ENCODE measurements at regions not wholly inside any gene's neighbourhood (a gene's known extent, or its start where the extent isn't known, plus 50 kb on each side); places are given as distances from the start of the nearest gene placed in this dataset.

- Histone ChIP-seq H3K9me3 (ENCODE audit: insufficient read depth, low read length) (no peaks in the 10 kb centered on the region), H3K27me3 (ENCODE audit: low read length) (no peaks in the 10 kb centered on the region), H3K4me3 (ENCODE audit: insufficient read depth, low read length, poor library complexity, severe bottlenecking) (no peak overlapping the region), H3K27ac (ENCODE audit: low read depth, low read length) (no peak overlapping the region), H4K20me1 (ENCODE audit: low read depth, low read length) (no peaks in the 10 kb centered on the region), H2AFZ (ENCODE audit: low read depth, low read length, severe bottlenecking) (no peak overlapping the region), H3K79me2 (ENCODE audit: insufficient read depth, low read length) (no peaks in the 10 kb centered on the region), H3K36me3 (ENCODE audit: low read length) (no peaks in the 10 kb centered on the region), H3F3A (ENCODE audit: insufficient read depth) (no peaks in the 10 kb centered on the region), H3K9me2 (replicated peaks; ENCODE audit: insufficient read depth, low read length) (no peaks in the 10 kb centered on the region; the same call in 1 of the 2 replicates), H3K4me2 (ENCODE audit: low read depth, low read length, poor library complexity, severe bottlenecking) (no peak overlapping the region), H3K9ac (ENCODE audit: low read length) (no peak overlapping the region)
- TF ChIP-seq EZH2phosphoT487 (conservative IDR thresholded peaks at IDR 0.05; ENCODE audit: low read length) (no peak), CTCF (IDR thresholded peaks at IDR 0.05; ENCODE audit: insufficient read depth, low read length, poor library complexity, severe bottlenecking) (no peak)
These were observed 260.6 kb downstream of the GASK1B start for GRCh38 chr4:157912212-157912611.

- Histone ChIP-seq H2AFZ (ENCODE audit: low read depth, low read length, severe bottlenecking) (no peak overlapping the region), H3K4me3 (ENCODE audit: insufficient read depth, low read length, poor library complexity, severe bottlenecking) (no peak overlapping the region), H3K9me3 (ENCODE audit: insufficient read depth, low read length) (no peaks in the 10 kb centered on the region), H3K36me3 (ENCODE audit: low read length) (no peaks in the 10 kb centered on the region), H4K20me1 (ENCODE audit: low read depth, low read length) (no peaks in the 10 kb centered on the region), H3K27ac (ENCODE audit: low read depth, low read length) (no peak overlapping the region), H3K9ac (ENCODE audit: low read length) (no peak overlapping the region), H3K79me2 (ENCODE audit: insufficient read depth, low read length) (no peaks in the 10 kb centered on the region), H3F3A (ENCODE audit: insufficient read depth) (no peaks in the 10 kb centered on the region), H3K27me3 (ENCODE audit: low read length) (no peaks in the 10 kb centered on the region), H3K9me2 (replicated peaks; ENCODE audit: insufficient read depth, low read length) (no peaks in the 10 kb centered on the region; the same call in 1 of the 2 replicates), H3K4me2 (ENCODE audit: low read depth, low read length, poor library complexity, severe bottlenecking) (no peak overlapping the region)
- TF ChIP-seq EZH2phosphoT487 (conservative IDR thresholded peaks at IDR 0.05; ENCODE audit: low read length), result no peak
- TF ChIP-seq CTCF (IDR thresholded peaks at IDR 0.05; ENCODE audit: insufficient read depth, low read length, poor library complexity, severe bottlenecking), result no peak
These were observed 261.2 kb downstream of the GASK1B start for GRCh38 chr4:157911662-157912061.

GRCh38 chr4:157908691-157909090 is 264.1 kb downstream of the GASK1B start:
- H3K9me2 ChIP-seq (replicated peaks; ENCODE audit: insufficient read depth, low read length), result no peaks in the 10 kb centered on the region; the same call in 1 of the 2 replicates
- no peak overlapping the region for H3K4me3 ChIP-seq (ENCODE audit: insufficient read depth, low read length, poor library complexity, severe bottlenecking)
- no peaks in the 10 kb centered on the region for H3K79me2 ChIP-seq (ENCODE audit: insufficient read depth, low read length)
- no peak overlapping the region for H3K27ac ChIP-seq (ENCODE audit: low read depth, low read length)
- TF ChIP-seq EZH2phosphoT487 (conservative IDR thresholded peaks at IDR 0.05; ENCODE audit: low read length) (no peak), CTCF (IDR thresholded peaks at IDR 0.05; ENCODE audit: insufficient read depth, low read length, poor library complexity, severe bottlenecking) (no peak)
- no peaks in the 10 kb centered on the region for H3K9me3 ChIP-seq (ENCODE audit: insufficient read depth, low read length)
- no peak overlapping the region for H3K9ac ChIP-seq (ENCODE audit: low read length)
- no peaks in the 10 kb centered on the region for H3F3A ChIP-seq (ENCODE audit: insufficient read depth)
- H2AFZ ChIP-seq (ENCODE audit: low read depth, low read length, severe bottlenecking), result no peak overlapping the region
- no peaks in the 10 kb centered on the region for H3K27me3 ChIP-seq (ENCODE audit: low read length)
- H3K36me3 ChIP-seq (ENCODE audit: low read length), result no peaks in the 10 kb centered on the region
- no peaks in the 10 kb centered on the region for H4K20me1 ChIP-seq (ENCODE audit: low read depth, low read length)
- H3K4me2 ChIP-seq (ENCODE audit: low read depth, low read length, poor library complexity, severe bottlenecking), result no peak overlapping the region

Data from SU-DHL-6 (cell line).